Putamen (tissue), 1 donor: ENCODE measurements at regions not wholly inside any gene's neighbourhood (a gene's known extent, or its start where the extent isn't known, plus 50 kb on each side); places are given as distances from the start of the nearest gene placed in this dataset.
"Not testable (repeated sequence)": the region's sequence is repeated elsewhere in the genome, so short reads cannot be mapped to it uniquely, and the experiment has no call there.

Source experiments
- DNase-seq: peaks from one replicate; pipeline ENCODE4 v3.0.0-alpha.2; 2016; ENCODE audit warnings: low spot score

- DNase-seq, result no peak
Observed at GRCh38 chr9:27673641-27674040, 100.4 kb upstream of the C9orf72 start.

- no peak for DNase-seq
Observed at GRCh38 chr9:27675354-27675753, 102.1 kb upstream of the C9orf72 start.

GRCh38 chr9:27676827-27677226 lies 103.5 kb upstream of the C9orf72 start:
- DNase-seq, result no peak

GRCh38 chr9:27679338-27679737 lies 106.1 kb upstream of the C9orf72 start:
- no peak for DNase-seq

- DNase-seq, result no peak
Observed at GRCh38 chr9:27683181-27683580, 109.9 kb upstream of the C9orf72 start.

GRCh38 chr9:27688954-27689353 lies 115.7 kb upstream of the C9orf72 start:
- no peak for DNase-seq

GRCh38 chr9:27690816-27691215 lies 117.5 kb upstream of the C9orf72 start:
- DNase-seq, result not testable (repeated sequence)

GRCh38 chr9:27699621-27700020 lies 126.3 kb upstream of the C9orf72 start:
- DNase-seq, result no peak

- DNase-seq, result no peak
Observed at GRCh38 chr9:27701016-27701415, 127.7 kb upstream of the C9orf72 start.

- DNase-seq, result no peak
Observed at GRCh38 chr9:27701587-27701986, 128.3 kb upstream of the C9orf72 start.

GRCh38 chr9:27703216-27703980 lies 130.1 kb upstream of the C9orf72 start:
- no peak for DNase-seq

GRCh38 chr9:27711241-27711640 lies 138.0 kb upstream of the C9orf72 start:
- no peak for DNase-seq

GRCh38 chr9:27712806-27713205 lies 139.5 kb upstream of the C9orf72 start:
- DNase-seq, result no peak

GRCh38 chr9:27714388-27714787 lies 141.1 kb upstream of the C9orf72 start:
- no peak for DNase-seq

GRCh38 chr9:27715651-27716050 lies 142.4 kb upstream of the C9orf72 start:
- DNase-seq, result no peak

- no peak for DNase-seq
Observed at GRCh38 chr9:27717991-27718390, 144.7 kb upstream of the C9orf72 start.

- DNase-seq, result no peak
Observed at GRCh38 chr9:27719711-27720110, 146.4 kb upstream of the C9orf72 start.

GRCh38 chr9:27722866-27723265 lies 149.6 kb upstream of the C9orf72 start:
- DNase-seq, result no peak

- DNase-seq, result peak; percentile 75
Observed at GRCh38 chr9:27726244-27727081, 153.2 kb upstream of the C9orf72 start.

GRCh38 chr9:27732494-27732893 lies 159.2 kb upstream of the C9orf72 start:
- DNase-seq, result no peak

- no peak for DNase-seq
Observed at GRCh38 chr9:27743490-27743889, 170.2 kb upstream of the C9orf72 start.

GRCh38 chr9:27747450-27747849 lies 174.2 kb upstream of the C9orf72 start:
- no peak for DNase-seq

GRCh38 chr9:27749838-27750237 lies 176.6 kb upstream of the C9orf72 start:
- DNase-seq, result peak; percentile 7
